Nephron (organoid): ENCODE measurements at regions not wholly inside any gene's neighbourhood (a gene's known extent, or its start where the extent isn't known, plus 50 kb on each side); places are given as distances from the start of the nearest gene placed in this dataset.

Experiments
- H3K27ac Mint-ChIP-seq, 3 experiments: 2 replicates each; pipeline ENCODE4 v1.8.0; 2020; ENCODE audit warnings: mixed read lengths in 3 of 3, mild to moderate bottlenecking in 2 of 3, moderate library complexity in 1 of 3
- H3K27me3 Mint-ChIP-seq: 2 replicates; pipeline ENCODE4 v1.8.0; 2021; ENCODE audit warnings: low read depth, mild to moderate bottlenecking, moderate library complexity, mixed read lengths
- H3K36me3 Mint-ChIP-seq: 2 replicates; pipeline ENCODE4 v1.8.0; 2020; ENCODE audit warnings: low read depth, mixed read lengths
- H3K4me1 Mint-ChIP-seq: 2 replicates; pipeline ENCODE4 v1.8.0; 2020; ENCODE audit warnings: mixed read lengths
- H3K4me3 Mint-ChIP-seq, 3 experiments: 2 replicates each; pipeline ENCODE4 v1.8.0; 2020; ENCODE audit warnings: mild to moderate bottlenecking in 3 of 3, mixed read lengths in 3 of 3, moderate library complexity in 2 of 3
- H3K9me3 Mint-ChIP-seq: 2 replicates; pipeline ENCODE4 v1.8.0; 2020; ENCODE audit warnings: mixed read lengths
- TF ChIP-seq, protein P1 (sequence below), 3 experiments: fragments of 200-600 bp; sonication (generic); IDR thresholded peaks; one replicate each; pipeline ENCODE4 v1.5.0; 2021; ENCODE audit warnings: antibody characterized with exemption in 3 of 3; ENCODE audit not compliant: unreplicated experiment in 3 of 3

- H3K4me1 Mint-ChIP-seq: no peaks in the 10 kb centered on the region
- H3K27me3 Mint-ChIP-seq: no peaks in the 10 kb centered on the region
- H3K27ac Mint-ChIP-seq: no peak overlapping the region
- H3K9me3 Mint-ChIP-seq: peaks cover 31% of the 10 kb centered on the region
- H3K4me3 Mint-ChIP-seq: no peak overlapping the region
- TF ChIP-seq, protein P1, sequence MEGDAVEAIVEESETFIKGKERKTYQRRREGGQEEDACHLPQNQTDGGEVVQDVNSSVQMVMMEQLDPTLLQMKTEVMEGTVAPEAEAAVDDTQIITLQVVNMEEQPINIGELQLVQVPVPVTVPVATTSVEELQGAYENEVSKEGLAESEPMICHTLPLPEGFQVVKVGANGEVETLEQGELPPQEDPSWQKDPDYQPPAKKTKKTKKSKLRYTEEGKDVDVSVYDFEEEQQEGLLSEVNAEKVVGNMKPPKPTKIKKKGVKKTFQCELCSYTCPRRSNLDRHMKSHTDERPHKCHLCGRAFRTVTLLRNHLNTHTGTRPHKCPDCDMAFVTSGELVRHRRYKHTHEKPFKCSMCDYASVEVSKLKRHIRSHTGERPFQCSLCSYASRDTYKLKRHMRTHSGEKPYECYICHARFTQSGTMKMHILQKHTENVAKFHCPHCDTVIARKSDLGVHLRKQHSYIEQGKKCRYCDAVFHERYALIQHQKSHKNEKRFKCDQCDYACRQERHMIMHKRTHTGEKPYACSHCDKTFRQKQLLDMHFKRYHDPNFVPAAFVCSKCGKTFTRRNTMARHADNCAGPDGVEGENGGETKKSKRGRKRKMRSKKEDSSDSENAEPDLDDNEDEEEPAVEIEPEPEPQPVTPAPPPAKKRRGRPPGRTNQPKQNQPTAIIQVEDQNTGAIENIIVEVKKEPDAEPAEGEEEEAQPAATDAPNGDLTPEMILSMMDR (IDR thresholded peaks at IDR 0.05; ENCODE audit: unreplicated experiment in 3 of 3): no peak
- peaks cover 2% of the 10 kb centered on the region for H3K36me3 Mint-ChIP-seq
These were observed 633.4 kb upstream of the CXADR start for GRCh38 chr21:16879479-16879878.

GRCh38 chr21:16891821-16892220 lies 621.0 kb upstream of the CXADR start:
- H3K9me3 Mint-ChIP-seq: peaks cover 16% of the 10 kb centered on the region
- no peak overlapping the region for H3K4me3 Mint-ChIP-seq
- no peaks in the 10 kb centered on the region for H3K36me3 Mint-ChIP-seq
- no peaks in the 10 kb centered on the region for H3K4me1 Mint-ChIP-seq
- TF ChIP-seq, protein P1 (IDR thresholded peaks at IDR 0.05; ENCODE audit: unreplicated experiment in 3 of 3): no peak
- H3K27ac Mint-ChIP-seq: peak overlapping the region in 2 of 3 experiments; percentile 26 to 51
- no peaks in the 10 kb centered on the region for H3K27me3 Mint-ChIP-seq

GRCh38 chr21:16900685-16901084 lies 612.2 kb upstream of the CXADR start:
- no peaks in the 10 kb centered on the region for H3K36me3 Mint-ChIP-seq
- H3K9me3 Mint-ChIP-seq: no peaks in the 10 kb centered on the region
- H3K4me3 Mint-ChIP-seq: no peak overlapping the region
- TF ChIP-seq, protein P1 (IDR thresholded peaks at IDR 0.05; ENCODE audit: unreplicated experiment in 3 of 3): no peak
- H3K4me1 Mint-ChIP-seq: no peaks in the 10 kb centered on the region
- H3K27me3 Mint-ChIP-seq: no peaks in the 10 kb centered on the region
- H3K27ac Mint-ChIP-seq: peak overlapping the region in 1 of 3 experiments; percentile 43

DNA sequence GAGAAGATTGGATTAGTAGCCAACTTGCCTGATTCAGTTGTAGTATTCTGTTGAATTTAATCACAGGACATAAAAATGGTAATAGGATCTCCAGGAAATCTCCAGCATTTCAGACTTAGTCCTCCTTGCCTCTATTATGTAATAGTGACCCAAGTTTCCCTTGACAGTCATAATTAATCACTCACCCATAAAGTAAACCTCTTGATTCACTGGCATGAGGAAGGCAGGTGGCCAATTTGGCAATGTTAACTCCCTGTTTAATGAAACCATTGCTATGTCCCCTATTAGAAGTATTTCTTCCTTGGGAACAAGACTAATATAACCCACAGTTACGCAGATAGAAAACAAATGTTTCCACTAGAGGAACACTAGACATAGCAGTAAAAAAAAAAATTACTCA lies 604.8 kb upstream of the CXADR start:
- no peaks in the 10 kb centered on the region for H3K27me3 Mint-ChIP-seq
- TF ChIP-seq, protein P1 (IDR thresholded peaks at IDR 0.05; ENCODE audit: unreplicated experiment in 3 of 3): no peak
- H3K27ac Mint-ChIP-seq: no peak overlapping the region
- no peaks in the 10 kb centered on the region for H3K9me3 Mint-ChIP-seq
- peaks cover 22% of the 10 kb centered on the region for H3K4me1 Mint-ChIP-seq
- H3K36me3 Mint-ChIP-seq: no peaks in the 10 kb centered on the region
- H3K4me3 Mint-ChIP-seq: no peak overlapping the region

- H3K4me1 Mint-ChIP-seq: peaks cover 22% of the 10 kb centered on the region
- no peaks in the 10 kb centered on the region for H3K9me3 Mint-ChIP-seq
- H3K27me3 Mint-ChIP-seq: no peaks in the 10 kb centered on the region
These were observed 602.2 kb upstream of the CXADR start for GRCh38 chr21:16910435-16911165.

More at GRCh38 chr21:16910435-16911165, 602.2 kb upstream of the CXADR start:
- TF ChIP-seq, protein P1 (IDR thresholded peaks at IDR 0.05; ENCODE audit: unreplicated experiment in 3 of 3): no peak
- H3K4me3 Mint-ChIP-seq: no peak overlapping the region
- no peaks in the 10 kb centered on the region for H3K36me3 Mint-ChIP-seq
- peak overlapping the region in 2 of 3 experiments; percentile 25 to 35 for H3K27ac Mint-ChIP-seq
